Suppressor macrophage treated with lipopolysaccharide for 1 hour (primary cell): ENCODE measurements at regions not wholly inside any gene's neighbourhood (a gene's known extent, or its start where the extent isn't known, plus 50 kb on each side); places are given as distances from the start of the nearest gene placed in this dataset.
A peak's percentile ranks its signal among the peaks of the same experiment; 100 is the strongest.

Source experiments
- DNase-seq, 3 donors: peaks; one replicate each; pipeline ENCODE4 v3.0.0-alpha.2; 2020 to 2022

DNA sequence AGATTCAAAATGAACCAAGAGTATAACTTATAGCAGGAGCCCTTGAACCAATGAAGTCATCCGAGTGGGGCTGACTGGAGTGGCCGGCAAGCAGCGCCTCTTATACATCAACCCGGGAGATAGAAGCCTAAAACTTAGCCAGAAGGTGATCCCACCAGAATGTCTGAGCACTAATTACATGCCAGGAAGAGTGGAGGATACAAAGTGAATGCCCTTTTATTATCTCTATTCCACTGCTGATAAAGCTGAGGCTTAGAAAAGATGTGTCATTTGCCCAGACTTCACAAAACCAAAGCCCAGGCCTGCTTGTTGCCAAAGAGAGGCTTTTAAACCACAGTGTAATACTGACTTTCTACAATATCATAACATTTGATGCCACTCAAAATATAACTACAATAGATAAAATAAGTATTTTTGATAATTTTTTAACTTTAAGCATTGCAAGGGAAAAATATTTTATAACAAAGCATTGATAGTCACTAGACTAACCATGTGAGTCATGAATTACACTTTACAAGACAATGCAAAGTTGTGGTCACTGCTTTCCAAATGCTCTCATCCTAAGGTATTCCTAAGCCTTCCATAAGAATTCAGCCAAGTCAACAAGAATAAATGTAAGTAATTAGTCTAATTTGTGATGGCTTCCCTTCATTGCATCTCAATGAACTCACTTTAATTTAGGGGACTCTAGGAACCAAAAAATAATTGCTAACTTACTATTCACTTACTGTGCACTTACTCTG lies 58.6 kb upstream of the ARID5B start:
- no peak for DNase-seq

DNA sequence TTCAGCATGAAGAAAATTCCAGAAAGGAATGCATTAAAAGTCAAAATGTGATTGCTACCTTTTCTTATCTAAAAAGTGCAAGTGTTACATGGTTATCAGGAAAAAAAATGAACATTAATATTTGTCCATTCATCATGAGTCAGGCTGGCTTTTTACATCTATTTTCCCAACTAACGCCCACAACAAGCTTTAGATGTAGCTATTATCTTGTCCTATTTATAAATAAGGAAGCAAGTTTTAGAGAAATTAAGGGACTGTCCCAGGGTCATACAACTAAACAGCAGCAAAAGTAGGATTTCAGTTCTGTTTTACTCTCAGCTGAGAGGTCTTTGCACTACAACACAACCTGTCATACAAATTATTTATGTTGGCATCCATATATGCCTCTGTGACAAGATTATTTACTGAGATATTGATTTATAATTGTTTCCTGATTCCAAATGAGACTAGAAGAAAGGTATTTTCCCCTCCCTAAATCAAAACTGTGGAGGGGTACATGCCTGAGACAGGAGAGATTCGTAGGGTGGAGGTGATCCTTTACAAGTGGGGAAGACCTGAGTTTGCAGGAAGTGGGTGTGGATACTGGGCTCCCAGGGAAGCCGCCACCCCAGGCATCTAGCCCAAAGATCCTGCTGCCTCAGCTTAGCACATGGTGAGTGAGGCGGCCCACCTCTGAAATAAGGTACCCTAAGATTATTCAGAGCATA lies 57.2 kb upstream of the ARID5B start:
- peak; percentile 71 to 90 (median 87) for DNase-seq

DNA sequence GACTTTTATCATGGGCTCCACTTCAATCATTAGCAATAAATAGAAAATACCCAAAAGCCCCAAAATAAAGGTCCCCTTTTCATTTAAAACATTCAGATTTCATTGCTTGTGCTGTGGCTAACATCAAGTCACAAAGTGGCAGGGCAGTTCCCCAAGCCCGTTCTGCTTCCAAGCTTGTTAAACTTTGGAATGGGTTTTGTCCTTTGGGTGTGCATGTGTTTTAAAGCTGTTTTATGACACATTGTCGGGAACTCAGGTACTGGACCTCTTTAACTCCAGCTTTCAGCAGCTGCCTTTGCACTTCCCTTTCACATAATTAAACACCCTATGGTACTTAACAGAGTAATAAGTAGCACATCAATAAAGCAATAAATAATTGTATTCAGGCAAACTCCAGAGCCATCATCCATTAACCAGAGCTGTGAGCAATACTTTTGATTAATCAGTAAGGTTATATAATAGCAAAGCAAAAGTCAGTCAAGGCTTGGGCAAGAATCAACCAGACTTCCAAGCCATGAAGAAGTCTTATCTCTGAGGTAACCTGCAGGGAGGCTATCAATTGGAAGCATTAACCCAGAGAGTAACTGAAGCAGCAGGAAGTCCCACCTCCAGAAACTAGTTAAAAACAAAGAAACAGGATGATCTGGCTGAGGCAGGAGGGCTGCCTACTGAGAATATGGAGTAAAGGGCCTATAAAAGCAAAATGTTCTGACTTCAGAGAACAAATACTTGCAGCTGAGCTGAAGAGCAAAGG lies 56.1 kb upstream of the ARID5B start:
- no peak for DNase-seq

DNA sequence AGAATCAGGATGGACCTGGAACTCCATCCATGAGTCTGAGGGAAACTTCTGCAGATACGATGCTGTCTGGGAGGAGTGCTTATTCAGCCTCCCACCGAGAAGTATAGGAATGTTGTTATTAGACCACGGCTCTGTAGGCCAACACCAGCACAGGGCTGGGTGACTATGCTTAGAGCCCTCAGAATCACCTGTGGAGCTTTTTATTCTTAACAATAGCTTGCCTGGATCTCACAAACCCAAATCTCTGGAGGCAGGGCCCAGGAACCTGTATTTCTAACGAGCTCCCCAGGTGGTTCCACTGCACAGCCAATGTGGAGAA lies 55.6 kb upstream of the ARID5B start:
- no peak for DNase-seq

DNA sequence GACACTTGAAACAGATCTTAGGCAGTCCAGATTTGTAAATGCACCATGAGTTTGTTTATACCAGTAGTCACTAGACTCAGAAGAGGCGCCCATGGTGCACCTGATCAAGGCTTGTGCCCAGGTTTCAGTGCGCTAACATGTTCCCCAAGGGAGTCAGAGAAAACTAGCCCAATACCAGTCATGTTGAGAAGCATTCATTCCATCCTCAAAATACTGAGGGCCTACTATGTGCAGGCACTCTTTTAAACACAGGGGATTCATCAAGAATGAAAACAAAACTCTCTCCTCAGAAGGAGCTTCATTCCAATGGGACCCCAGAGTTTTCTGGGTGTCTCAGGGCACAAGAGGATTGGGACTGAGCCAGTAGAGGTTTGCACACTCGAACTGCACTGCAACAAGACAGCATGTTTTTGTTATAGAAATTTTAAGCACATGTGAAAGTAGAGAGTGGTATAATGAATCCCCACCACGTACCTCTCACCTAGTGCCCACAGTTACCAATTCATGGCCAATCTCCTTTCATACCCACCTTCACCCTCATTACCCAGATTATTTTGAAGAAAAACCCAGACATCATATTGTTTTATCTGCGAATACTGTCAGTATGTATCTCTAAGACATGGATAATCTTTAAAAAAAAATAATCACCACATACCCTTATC lies 55.0 kb upstream of the ARID5B start:
- no peak for DNase-seq

DNA sequence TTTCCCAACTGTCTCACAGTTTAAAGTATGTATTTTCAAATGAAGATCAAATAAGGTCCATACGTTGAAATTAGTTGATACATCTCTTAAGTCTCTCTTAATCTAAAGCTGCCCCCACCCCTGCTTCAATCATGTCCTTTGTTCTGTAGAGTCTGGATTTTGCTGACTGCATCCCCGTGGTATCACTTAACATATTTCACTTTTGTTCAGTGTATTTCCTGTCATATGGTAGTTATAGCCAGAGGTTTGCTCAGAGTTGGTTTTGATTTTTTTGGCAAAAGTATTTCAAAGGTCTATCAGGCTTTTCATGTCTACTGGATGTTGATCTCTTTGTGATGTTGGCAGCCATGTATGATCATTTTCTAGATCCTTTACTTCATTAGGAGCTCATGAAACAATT lies 54.4 kb upstream of the ARID5B start:
- no peak for DNase-seq

DNA sequence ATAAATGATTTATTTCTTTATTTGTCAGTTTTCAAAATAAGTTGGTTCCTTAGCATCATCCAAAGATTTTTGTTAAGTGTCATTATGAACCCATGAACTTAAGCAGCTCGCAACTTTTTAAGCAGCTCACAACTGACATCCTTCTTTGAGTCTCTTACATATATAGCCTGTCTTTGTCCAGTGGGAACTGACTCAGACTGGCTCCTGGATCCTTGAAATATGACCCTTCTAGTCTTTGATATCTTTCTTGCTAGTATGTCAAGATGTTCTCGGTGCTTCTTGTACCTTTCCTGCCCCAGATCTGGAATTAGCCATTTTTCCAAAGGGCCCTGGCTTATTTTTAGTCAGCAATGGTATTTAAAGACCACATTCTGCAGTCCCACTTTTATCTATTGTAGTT lies 53.9 kb upstream of the ARID5B start:
- no peak for DNase-seq

DNA sequence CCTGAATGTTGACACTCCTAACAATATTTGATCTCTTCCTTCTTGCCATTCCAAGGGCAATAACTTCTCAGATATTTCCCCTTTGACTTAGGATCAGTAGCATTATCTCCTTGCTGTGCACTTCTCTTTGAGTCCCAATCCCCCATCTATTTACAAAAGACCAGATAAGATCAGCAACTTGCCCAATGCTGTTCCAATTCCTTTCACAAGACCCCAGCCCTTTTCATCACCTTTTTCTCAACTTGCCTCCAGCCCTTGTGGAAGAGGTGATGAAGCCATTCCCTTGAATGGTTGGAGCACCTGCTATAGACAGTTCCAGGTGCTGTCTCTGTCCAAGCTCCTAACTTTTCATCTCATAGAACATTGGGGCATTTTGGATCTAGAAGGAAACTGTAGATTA lies 51.1 kb upstream of the ARID5B start:
- DNase-seq = no peak
